Hematopoietic multipotent progenitor cell treated with erythropoietin and hydrocortisone succinate and interleukin-3 and kit ligand, for 15 days (in vitro differentiated cells): ENCODE measurements at regions not wholly inside any gene's neighbourhood (a gene's known extent, or its start where the extent isn't known, plus 50 kb on each side); places are given as distances from the start of the nearest gene placed in this dataset.

ENCODE experiments used
- DNase-seq: peaks from one replicate; pipeline ENCODE4 v3.0.0-alpha.2; 2015; ENCODE audit warnings: low spot score

GRCh38 chr14:85974602-85975001 is 444.7 kb downstream of the FLRT2 start:
- no peak for DNase-seq

GRCh38 chr14:85963486-85963885 is 433.5 kb downstream of the FLRT2 start:
- DNase-seq: no peak

- DNase-seq: no peak
Observed at GRCh38 chr14:85960756-85961155, 430.8 kb downstream of the FLRT2 start.

- DNase-seq: no peak
Observed at GRCh38 chr14:85959063-85959462, 429.1 kb downstream of the FLRT2 start.

- DNase-seq: no peak
Observed at GRCh38 chr14:85958069-85958468, 428.1 kb downstream of the FLRT2 start.

- DNase-seq: no peak
Observed at GRCh38 chr14:85953265-85953664, 423.3 kb downstream of the FLRT2 start.

GRCh38 chr14:85948153-85948552 is 418.2 kb downstream of the FLRT2 start:
- no peak for DNase-seq

GRCh38 chr14:85947461-85948139 is 417.7 kb downstream of the FLRT2 start:
- no peak for DNase-seq

- DNase-seq: no peak
Observed at GRCh38 chr14:85943192-85943591, 413.2 kb downstream of the FLRT2 start.

- no peak for DNase-seq
Observed at GRCh38 chr14:85934886-85935254, 404.9 kb downstream of the FLRT2 start.

- DNase-seq: peak; percentile 80
Observed at GRCh38 chr14:85934123-85934885, 404.4 kb downstream of the FLRT2 start.

- DNase-seq: no peak
Observed at GRCh38 chr14:85921241-85921640, 391.3 kb downstream of the FLRT2 start.

- no peak for DNase-seq
Observed at GRCh38 chr14:85917716-85918115, 387.8 kb downstream of the FLRT2 start.

GRCh38 chr14:85915711-85916110 is 385.8 kb downstream of the FLRT2 start:
- DNase-seq: no peak

- no peak for DNase-seq
Observed at GRCh38 chr14:85912141-85912540, 382.2 kb downstream of the FLRT2 start.

GRCh38 chr14:85911044-85911443 is 381.1 kb downstream of the FLRT2 start:
- no peak for DNase-seq

GRCh38 chr14:85909581-85909980 is 379.6 kb downstream of the FLRT2 start:
- DNase-seq: no peak

GRCh38 chr14:85907536-85907935 is 377.6 kb downstream of the FLRT2 start:
- no peak for DNase-seq

- no peak for DNase-seq
Observed at GRCh38 chr14:85897808-85898207, 367.9 kb downstream of the FLRT2 start.

- DNase-seq: no peak
Observed at GRCh38 chr14:85895603-85896002, 365.7 kb downstream of the FLRT2 start.

GRCh38 chr14:85892251-85892650 is 362.3 kb downstream of the FLRT2 start:
- no peak for DNase-seq

- no peak for DNase-seq
Observed at GRCh38 chr14:85883966-85884365, 354.0 kb downstream of the FLRT2 start.

- DNase-seq: no peak
Observed at GRCh38 chr14:85883101-85883500, 353.2 kb downstream of the FLRT2 start.

- no peak for DNase-seq
Observed at GRCh38 chr14:85881935-85882334, 352.0 kb downstream of the FLRT2 start.
